Activated CD8-positive, alpha-beta T cell treated with anti-CD3 and anti-CD28 coated beads, Interleukin-2, amount 10 ng/mL, durations not matched to agents 7 days and 5 days (primary cell): ENCODE measurements at regions not wholly inside any gene's neighbourhood (a gene's known extent, or its start where the extent isn't known, plus 50 kb on each side); places are given as distances from the start of the nearest gene placed in this dataset.

Experiments
- ATAC-seq: fragments of 150-1000 bp; cut with Tn5 transposase; one replicate; pipeline ENCODE4 v1.10.0; 2021; ENCODE audit warnings: moderate library complexity
- CTCF ChIA-PET: fragments of 350-600 bp; sonication (Branson Sonifier 250); formaldehyde crosslinking; loops from one replicate; lab custom pipeline; 2021; ENCODE audit warnings: antibody characterized with exemption; lab: Charles Lee
- POLR2A ChIA-PET: fragments of 350-600 bp; sonication (Branson Sonifier 250); formaldehyde crosslinking; loops from one replicate; lab custom pipeline; 2021; ENCODE audit warnings: antibody characterized with exemption; lab: Charles Lee
- DNase-seq: peaks from one replicate; pipeline ENCODE4 v3.0.0-alpha.2; 2020
- H3K27ac Mint-ChIP-seq: one replicate; pipeline ENCODE4 v1.8.0; 2021; ENCODE audit warnings: mild to moderate bottlenecking, mixed read lengths
- H3K27me3 Mint-ChIP-seq: one replicate; pipeline ENCODE4 v1.8.0; 2021; ENCODE audit warnings: low read depth, mixed read lengths
- H3K36me3 Mint-ChIP-seq: one replicate; pipeline ENCODE4 v1.8.0; 2021; ENCODE audit warnings: low read depth, mixed read lengths
- H3K4me1 Mint-ChIP-seq: one replicate; pipeline ENCODE4 v1.8.0; 2021; ENCODE audit warnings: low read depth, mixed read lengths
- H3K4me3 Mint-ChIP-seq: one replicate; pipeline ENCODE4 v1.8.0; 2021; ENCODE audit warnings: mild to moderate bottlenecking, mixed read lengths
- H3K9me3 Mint-ChIP-seq: one replicate; pipeline ENCODE4 v1.8.0; 2022; ENCODE audit warnings: mixed read lengths; ENCODE audit not compliant: insufficient read depth

DNA sequence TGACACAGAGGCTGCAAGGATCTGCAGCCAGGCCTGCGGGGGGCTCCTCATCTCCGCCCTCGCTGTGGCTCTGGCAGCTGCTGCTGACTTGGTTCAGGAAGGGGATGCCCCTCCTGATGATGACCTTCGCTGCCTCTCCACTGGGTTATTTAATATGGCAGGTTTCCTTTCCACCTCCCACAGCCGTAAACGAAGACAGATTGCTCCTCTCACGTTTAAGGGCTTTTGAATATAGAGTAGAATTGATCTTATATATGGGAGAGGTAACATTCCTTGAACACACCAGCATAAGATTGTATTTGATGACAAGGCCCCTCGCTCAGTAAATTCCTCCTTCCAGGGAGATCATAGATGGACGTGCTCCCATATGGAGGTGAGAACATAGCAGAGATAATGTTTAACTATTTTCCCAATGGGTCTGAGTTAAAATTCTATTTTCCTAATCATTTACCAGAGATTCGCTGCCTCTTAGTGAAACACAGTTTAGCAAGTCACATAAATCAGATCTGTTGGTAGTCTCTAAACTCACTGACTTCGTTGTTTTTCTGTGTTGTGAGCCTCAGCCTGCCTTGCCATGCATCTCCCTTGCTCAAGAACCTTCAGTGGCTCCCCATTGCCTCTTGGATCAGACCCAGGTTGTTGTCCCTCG is 88.5 kb upstream of the AJAP1 start:
- no peaks in the 10 kb centered on the region for H3K27me3 Mint-ChIP-seq
- H3K4me3 Mint-ChIP-seq: no peak overlapping the region

DNA sequence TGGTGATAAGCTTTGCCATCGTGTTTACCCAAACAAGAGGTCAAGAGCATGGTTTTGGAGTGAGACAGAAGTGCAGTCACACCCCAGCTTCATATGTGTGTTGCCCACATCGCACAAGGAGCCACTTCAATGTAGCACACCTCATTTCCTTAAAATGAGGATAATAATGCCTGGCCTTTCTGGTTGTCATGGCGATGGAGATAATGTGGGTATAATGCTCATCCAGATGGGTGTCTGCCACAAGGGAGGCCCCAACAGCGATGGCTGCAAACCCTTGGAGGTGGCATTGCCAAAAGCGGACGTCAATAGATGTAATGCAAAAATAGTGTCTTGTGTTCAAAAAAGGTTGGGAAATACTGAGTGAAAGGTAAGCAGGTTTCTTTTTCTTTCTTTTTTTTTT is 83.1 kb upstream of the AJAP1 start:
- POLR2A ChIA-PET: no interaction called here
- H3K27ac Mint-ChIP-seq: no peak overlapping the region
- no peaks in the 10 kb centered on the region for H3K9me3 Mint-ChIP-seq
- H3K27me3 Mint-ChIP-seq: no peaks in the 10 kb centered on the region
- ATAC-seq (no peak), DNase-seq (no peak)
- no peaks in the 10 kb centered on the region for H3K36me3 Mint-ChIP-seq
- CTCF ChIA-PET: no interaction called here
- no peak overlapping the region for H3K4me3 Mint-ChIP-seq
- no peaks in the 10 kb centered on the region for H3K4me1 Mint-ChIP-seq

More for the DNA sequence above, 88.5 kb upstream of the AJAP1 start:
- no peak overlapping the region for H3K27ac Mint-ChIP-seq
- POLR2A ChIA-PET: no interaction called here
- no peaks in the 10 kb centered on the region for H3K9me3 Mint-ChIP-seq
- no peaks in the 10 kb centered on the region for H3K36me3 Mint-ChIP-seq
- H3K4me1 Mint-ChIP-seq: no peaks in the 10 kb centered on the region
- CTCF ChIA-PET: no interaction called here
- no peak for ATAC-seq
- DNase-seq: no peak

GRCh38 chr1:4573526-4573925 is 80.9 kb upstream of the AJAP1 start:
- CTCF ChIA-PET: no interaction called here
- Mint-ChIP-seq H3K9me3 (no peaks in the 10 kb centered on the region), H3K4me3 (no peak overlapping the region), H3K36me3 (no peaks in the 10 kb centered on the region), H3K4me1 (no peaks in the 10 kb centered on the region), H3K27me3 (peaks cover 2% of the 10 kb centered on the region), H3K27ac (no peak overlapping the region)
- POLR2A ChIA-PET: no interaction called here
- DNase-seq: no peak
- no peak for ATAC-seq

GRCh38 chr1:4581807-4582206 is 72.6 kb upstream of the AJAP1 start:
- Mint-ChIP-seq H3K9me3 (no peaks in the 10 kb centered on the region), H3K36me3 (no peaks in the 10 kb centered on the region), H3K27ac (no peak overlapping the region), H3K4me1 (no peaks in the 10 kb centered on the region), H3K27me3 (peaks cover 17% of the 10 kb centered on the region), H3K4me3 (no peak overlapping the region)
- ChIA-PET CTCF (no interaction called here), POLR2A (no interaction called here)
- DNase-seq (no peak), ATAC-seq (no peak)

GRCh38 chr1:4584449-4584848 is 70.0 kb upstream of the AJAP1 start:
- H3K4me1 Mint-ChIP-seq: no peaks in the 10 kb centered on the region
- H3K27me3 Mint-ChIP-seq: peaks cover 15% of the 10 kb centered on the region
- H3K9me3 Mint-ChIP-seq: no peaks in the 10 kb centered on the region
- no peaks in the 10 kb centered on the region for H3K36me3 Mint-ChIP-seq
- ATAC-seq: no peak
- no peak for DNase-seq
- POLR2A ChIA-PET: no interaction called here
- no peak overlapping the region for H3K4me3 Mint-ChIP-seq
- no peak overlapping the region for H3K27ac Mint-ChIP-seq
- CTCF ChIA-PET: interaction anchor here (1.2 to 1.6 kb wide), 2 partner anchors 8 to 13 kb away, joined by 3 to 8 read pairs; no protein-coding TSS in a partner anchor

DNA sequence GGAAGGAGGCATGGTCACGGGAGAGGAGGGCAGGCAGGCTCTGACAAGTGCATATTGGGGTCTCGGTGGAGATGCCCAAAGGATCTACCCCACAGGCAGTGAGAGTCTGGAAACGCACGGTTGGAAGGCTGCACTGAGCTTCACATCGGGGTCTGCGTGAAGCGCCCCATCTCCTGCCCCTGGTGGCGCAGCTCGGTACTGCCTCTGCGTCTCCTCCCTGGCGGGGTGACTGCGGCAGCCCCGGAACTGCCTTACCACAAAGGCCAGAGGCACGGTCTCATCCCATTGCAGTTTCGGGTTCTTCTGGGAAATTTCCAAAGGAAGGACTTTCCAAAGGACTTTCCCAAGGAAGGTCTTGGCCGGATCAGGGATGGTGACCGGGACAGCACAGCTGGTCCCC is 69.2 kb upstream of the AJAP1 start:
- H3K4me1 Mint-ChIP-seq: no peaks in the 10 kb centered on the region
- H3K9me3 Mint-ChIP-seq: no peaks in the 10 kb centered on the region
- no peak for ATAC-seq
- DNase-seq: peak; percentile 55
- peaks cover 9% of the 10 kb centered on the region for H3K27me3 Mint-ChIP-seq
- H3K27ac Mint-ChIP-seq: no peak overlapping the region
- no peak overlapping the region for H3K4me3 Mint-ChIP-seq
- no peaks in the 10 kb centered on the region for H3K36me3 Mint-ChIP-seq
- ChIA-PET POLR2A (no interaction called here), CTCF (interaction anchor here (0.8 to 1.6 kb wide), 4 partner anchors 9 to 40 kb away, joined by 3 to 8 read pairs (median 3); no protein-coding TSS in a partner anchor)

- Mint-ChIP-seq H3K27me3 (peaks cover 4% of the 10 kb centered on the region), H3K4me3 (no peak overlapping the region), H3K9me3 (no peaks in the 10 kb centered on the region), H3K4me1 (no peaks in the 10 kb centered on the region), H3K36me3 (no peaks in the 10 kb centered on the region), H3K27ac (no peak overlapping the region)
- no peak for DNase-seq
- no peak for ATAC-seq
- ChIA-PET POLR2A (no interaction called here), CTCF (interaction anchor here (1.2 to 1.6 kb wide), 3 partner anchors 10 to 40 kb away, joined by 3 to 8 read pairs (median 3); no protein-coding TSS in a partner anchor)
These were observed 68.7 kb upstream of the AJAP1 start for GRCh38 chr1:4585705-4586104.

DNA sequence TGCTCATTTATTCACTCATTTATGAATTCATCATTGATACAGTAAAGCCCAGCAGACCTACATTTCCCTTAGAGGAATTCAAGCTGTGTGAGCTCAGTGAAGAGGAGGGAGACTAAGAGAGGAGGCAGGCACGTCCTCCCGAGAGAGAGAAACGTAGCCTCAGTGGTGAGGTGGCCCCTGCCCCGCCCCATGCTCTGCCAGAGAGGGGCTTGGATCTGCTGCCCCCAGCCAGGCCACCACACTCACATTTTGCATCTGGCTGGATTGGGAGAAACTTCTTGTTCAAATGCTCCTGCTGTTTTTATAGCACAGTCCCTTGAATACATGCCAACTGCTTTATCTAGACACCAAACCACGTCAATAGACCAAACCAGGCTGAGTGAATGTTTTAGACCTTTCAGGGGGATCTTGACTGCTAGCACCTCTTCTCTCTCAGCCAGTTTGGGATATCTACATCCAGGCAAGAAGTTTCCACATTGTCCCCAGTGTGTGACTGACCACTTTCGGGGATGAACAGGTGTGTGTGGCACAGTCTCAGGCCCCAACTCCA is 67.7 kb upstream of the AJAP1 start:
- ATAC-seq (no peak), DNase-seq (no peak)
- Mint-ChIP-seq H3K27ac (no peak overlapping the region), H3K27me3 (peaks cover 3% of the 10 kb centered on the region), H3K4me3 (no peak overlapping the region), H3K9me3 (no peaks in the 10 kb centered on the region), H3K4me1 (no peaks in the 10 kb centered on the region), H3K36me3 (no peaks in the 10 kb centered on the region)
- ChIA-PET CTCF (no interaction called here), POLR2A (no interaction called here)

DNA sequence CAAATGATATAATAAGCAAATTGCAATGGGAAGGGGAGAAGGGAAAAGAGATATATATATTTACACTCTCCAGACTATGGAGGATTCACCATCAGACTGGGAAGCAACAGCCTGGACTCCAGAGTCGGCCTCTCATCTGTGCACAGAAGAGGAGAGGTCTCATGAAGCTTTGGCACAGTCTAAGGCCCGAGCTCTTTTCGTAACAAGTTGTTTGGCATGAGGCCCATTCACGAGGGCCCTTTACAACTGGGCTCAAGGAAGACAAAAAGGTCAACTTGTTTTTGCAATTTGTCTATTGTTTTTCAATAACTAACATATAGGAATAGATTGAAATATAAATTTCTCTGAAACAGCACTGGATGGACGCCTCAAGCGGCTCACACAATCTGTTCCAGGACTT is 66.7 kb upstream of the AJAP1 start:
- Mint-ChIP-seq H3K4me1 (no peaks in the 10 kb centered on the region), H3K9me3 (no peaks in the 10 kb centered on the region), H3K4me3 (no peak overlapping the region), H3K36me3 (no peaks in the 10 kb centered on the region), H3K27me3 (peaks cover 3% of the 10 kb centered on the region), H3K27ac (no peak overlapping the region)
- DNase-seq (no peak), ATAC-seq (no peak)
- ChIA-PET CTCF (no interaction called here), POLR2A (no interaction called here)

DNA sequence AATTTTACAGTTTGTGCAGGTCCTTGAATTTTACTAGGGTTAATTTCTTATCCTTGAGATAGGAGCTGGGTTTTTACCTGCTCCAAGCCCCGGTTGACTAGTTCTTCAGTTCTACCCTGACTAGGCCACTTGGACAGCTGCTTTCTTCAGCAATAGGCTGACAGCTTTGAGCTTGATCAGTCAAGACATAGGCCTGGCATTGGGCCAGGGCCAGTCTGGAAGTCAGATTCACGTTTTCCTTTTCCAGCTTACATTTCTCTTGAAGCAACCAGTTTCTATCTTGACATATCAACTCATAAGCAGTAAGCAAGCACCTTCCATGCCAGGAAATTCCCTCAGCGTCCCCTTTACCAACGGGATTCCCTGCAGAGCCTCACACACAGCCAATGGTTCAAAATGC is 63.7 kb upstream of the AJAP1 start:
- ChIA-PET CTCF (no interaction called here), POLR2A (no interaction called here)
- H3K4me3 Mint-ChIP-seq: no peak overlapping the region
- no peak for ATAC-seq
- H3K27me3 Mint-ChIP-seq: no peaks in the 10 kb centered on the region
- H3K27ac Mint-ChIP-seq: no peak overlapping the region
- no peaks in the 10 kb centered on the region for H3K9me3 Mint-ChIP-seq
- H3K36me3 Mint-ChIP-seq: no peaks in the 10 kb centered on the region
- H3K4me1 Mint-ChIP-seq: no peaks in the 10 kb centered on the region
- DNase-seq: no peak

GRCh38 chr1:4591926-4592325 is 62.5 kb upstream of the AJAP1 start:
- POLR2A ChIA-PET: no interaction called here
- CTCF ChIA-PET: no interaction called here
- H3K27me3 Mint-ChIP-seq: no peaks in the 10 kb centered on the region
- H3K27ac Mint-ChIP-seq: no peak overlapping the region
- ATAC-seq (no peak), DNase-seq (no peak)
- H3K4me3 Mint-ChIP-seq: no peak overlapping the region
- H3K4me1 Mint-ChIP-seq: no peaks in the 10 kb centered on the region
- no peaks in the 10 kb centered on the region for H3K36me3 Mint-ChIP-seq
- no peaks in the 10 kb centered on the region for H3K9me3 Mint-ChIP-seq

- Mint-ChIP-seq H3K4me1 (no peaks in the 10 kb centered on the region), H3K9me3 (no peaks in the 10 kb centered on the region), H3K36me3 (no peaks in the 10 kb centered on the region), H3K27me3 (no peaks in the 10 kb centered on the region), H3K27ac (no peak overlapping the region), H3K4me3 (no peak overlapping the region)
- CTCF ChIA-PET: no interaction called here
- POLR2A ChIA-PET: no interaction called here
- ATAC-seq (no peak), DNase-seq (no peak)
These were observed 61.3 kb upstream of the AJAP1 start for GRCh38 chr1:4593106-4593505.
